Fibroblast of villous mesenchyme (primary cell): ENCODE measurements at regions not wholly inside any gene's neighbourhood (a gene's known extent, or its start where the extent isn't known, plus 50 kb on each side); places are given as distances from the start of the nearest gene placed in this dataset.

Experiments
- DNase-seq: peaks from one replicate; pipeline ENCODE4 v3.0.0-alpha.2; 2010; ENCODE audit warnings: low read depth
- H3K4me3 ChIP-seq: 2 replicates; pipeline ENCODE4 v1.5.1; 2011; ENCODE audit warnings: low read depth, mild to moderate bottlenecking, low read length
- TF ChIP-seq, protein P1 (sequence below): IDR thresholded peaks from 2 replicates; pipeline ENCODE4 v1.5.1; 2012; ENCODE audit warnings: low read depth, mild to moderate bottlenecking, low read length; ENCODE audit not compliant: insufficient read depth

DNA sequence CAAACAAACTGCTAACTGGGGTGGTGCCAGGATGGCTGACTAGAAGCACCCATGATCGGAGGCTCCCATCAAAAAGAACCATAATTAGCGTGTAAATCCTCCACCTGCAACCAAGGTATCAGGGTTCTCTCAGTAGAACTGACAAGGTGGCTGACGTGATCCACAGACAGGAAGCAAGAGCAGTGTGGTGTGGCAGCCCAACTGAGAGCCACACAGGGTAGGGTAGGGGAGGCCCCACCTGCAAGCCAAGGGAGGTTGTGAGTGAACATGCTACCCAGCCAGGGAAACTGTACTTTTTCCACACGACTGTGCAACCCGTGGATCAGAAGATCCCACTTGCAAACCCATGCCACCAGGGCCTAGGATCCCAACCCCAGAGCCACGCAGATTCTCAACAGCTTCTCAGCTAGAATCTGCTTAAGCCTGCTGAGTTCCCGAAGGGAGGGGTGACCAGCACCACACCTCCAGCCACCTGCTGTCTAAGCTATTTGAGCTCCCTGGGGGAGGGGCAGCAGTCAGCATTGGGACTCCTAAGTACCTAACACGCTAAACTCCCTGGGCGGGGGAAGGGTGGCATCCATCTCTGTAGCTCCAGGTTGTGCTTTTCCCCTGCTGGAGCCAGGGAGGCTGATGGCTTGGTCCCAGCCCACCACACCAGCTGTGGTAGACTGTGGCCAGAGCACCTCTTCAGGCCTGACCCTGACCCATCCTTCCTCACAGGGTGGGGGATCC lies 425.1 kb downstream of the GPM6A start:
- no peak for DNase-seq
- TF ChIP-seq, protein P1, sequence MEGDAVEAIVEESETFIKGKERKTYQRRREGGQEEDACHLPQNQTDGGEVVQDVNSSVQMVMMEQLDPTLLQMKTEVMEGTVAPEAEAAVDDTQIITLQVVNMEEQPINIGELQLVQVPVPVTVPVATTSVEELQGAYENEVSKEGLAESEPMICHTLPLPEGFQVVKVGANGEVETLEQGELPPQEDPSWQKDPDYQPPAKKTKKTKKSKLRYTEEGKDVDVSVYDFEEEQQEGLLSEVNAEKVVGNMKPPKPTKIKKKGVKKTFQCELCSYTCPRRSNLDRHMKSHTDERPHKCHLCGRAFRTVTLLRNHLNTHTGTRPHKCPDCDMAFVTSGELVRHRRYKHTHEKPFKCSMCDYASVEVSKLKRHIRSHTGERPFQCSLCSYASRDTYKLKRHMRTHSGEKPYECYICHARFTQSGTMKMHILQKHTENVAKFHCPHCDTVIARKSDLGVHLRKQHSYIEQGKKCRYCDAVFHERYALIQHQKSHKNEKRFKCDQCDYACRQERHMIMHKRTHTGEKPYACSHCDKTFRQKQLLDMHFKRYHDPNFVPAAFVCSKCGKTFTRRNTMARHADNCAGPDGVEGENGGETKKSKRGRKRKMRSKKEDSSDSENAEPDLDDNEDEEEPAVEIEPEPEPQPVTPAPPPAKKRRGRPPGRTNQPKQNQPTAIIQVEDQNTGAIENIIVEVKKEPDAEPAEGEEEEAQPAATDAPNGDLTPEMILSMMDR = no peak
- no peak overlapping the region for H3K4me3 ChIP-seq

DNA sequence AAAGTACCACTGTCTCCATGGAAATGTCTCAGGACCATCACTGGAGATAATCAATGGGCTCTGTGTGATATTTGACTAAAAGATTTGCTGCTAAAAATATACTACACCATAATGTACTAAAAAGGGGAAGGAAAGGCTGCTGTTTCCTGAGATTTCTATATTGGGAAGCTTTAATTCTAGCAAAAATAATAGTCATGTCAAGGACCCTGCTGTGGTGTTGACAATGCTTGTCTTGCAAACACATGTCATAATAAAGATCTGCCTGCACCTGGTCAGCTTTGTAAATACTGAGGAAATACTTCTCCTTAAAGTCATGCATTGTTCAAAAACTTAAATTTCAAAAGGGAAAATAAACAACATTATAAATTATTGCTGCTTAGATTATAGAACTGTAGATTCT lies 417.9 kb downstream of the GPM6A start:
- DNase-seq = no peak
- TF ChIP-seq, protein P1 = no peak
- no peak overlapping the region for H3K4me3 ChIP-seq

DNA sequence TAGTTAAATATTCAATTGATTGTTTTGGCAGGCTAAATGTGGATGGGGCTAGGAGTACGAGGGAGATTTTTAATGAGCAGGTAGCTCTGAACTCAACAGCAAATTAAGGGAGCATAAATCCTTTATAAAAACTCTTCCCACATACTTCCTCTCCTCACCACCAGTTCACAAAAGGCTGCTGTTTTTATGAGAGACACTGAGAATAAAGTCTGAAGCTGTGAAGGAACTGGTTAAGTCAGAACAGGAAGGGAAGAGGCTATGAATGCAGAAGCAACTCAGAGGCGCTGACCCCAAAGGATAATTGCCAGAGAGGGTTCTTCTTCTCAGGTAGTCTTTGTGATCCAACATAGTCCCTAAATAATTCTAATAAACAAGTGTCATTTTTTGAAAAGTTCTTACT lies 406.1 kb downstream of the GPM6A start:
- no peak overlapping the region for H3K4me3 ChIP-seq
- TF ChIP-seq, protein P1 = no peak
- no peak for DNase-seq

DNA sequence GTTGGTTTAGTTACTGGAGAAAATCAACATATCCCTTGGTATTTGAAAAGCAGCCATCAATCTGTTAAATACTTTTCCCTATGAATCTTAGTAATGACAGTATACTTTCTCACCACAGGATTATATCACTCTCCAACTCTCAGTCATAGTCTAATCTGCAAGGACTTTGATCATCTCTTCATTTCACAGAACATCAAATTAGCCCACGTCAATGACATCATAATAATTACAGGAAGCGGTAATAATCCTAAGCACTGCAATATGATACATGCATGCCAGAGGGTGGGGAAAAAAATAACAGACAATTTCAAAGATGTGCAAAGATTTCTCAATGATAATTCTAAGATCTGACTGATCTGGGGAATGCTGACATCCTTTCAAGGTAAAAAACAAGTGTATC lies 404.1 kb downstream of the GPM6A start:
- DNase-seq = no peak
- H3K4me3 ChIP-seq = no peak overlapping the region
- TF ChIP-seq, protein P1 = no peak

DNA sequence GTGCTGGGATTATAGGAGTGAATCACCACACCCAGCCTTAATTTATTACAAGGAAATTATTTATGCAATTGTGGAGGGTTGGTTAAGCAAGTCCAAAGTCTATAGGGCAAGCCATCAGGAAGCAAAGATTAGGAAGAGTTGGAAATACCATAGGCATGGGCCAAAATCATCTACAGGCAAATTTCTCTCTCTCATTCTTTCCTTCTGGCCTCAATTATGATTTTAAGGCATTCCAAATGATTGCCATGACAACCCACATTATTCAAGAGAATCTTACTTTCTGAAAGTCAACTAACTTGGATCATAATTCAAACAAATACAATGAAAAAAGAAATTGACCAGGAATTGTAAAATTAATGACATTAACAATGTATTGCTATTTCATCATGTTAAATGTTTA lies 400.8 kb downstream of the GPM6A start:
- DNase-seq = no peak

DNA sequence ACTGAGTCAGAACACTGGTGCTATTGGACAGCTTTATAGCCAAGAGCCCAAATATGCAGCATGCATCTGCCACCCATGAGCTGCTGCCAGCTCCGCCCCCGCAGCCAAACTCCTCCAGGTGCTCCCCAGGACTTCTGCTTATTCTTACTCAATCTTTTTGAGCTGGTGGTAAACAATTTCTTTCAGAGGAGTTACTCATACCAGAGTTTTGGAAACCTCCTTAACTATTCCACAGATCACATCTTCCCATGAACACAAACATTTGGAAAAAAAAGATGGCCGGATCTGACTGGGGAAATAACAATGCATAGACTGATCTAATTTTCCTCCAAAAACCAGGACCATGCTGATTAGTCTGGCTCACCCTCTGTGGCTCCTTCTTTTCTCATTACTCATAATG lies 399.9 kb downstream of the GPM6A start:
- DNase-seq = peak; percentile 53
- no peak overlapping the region for H3K4me3 ChIP-seq
- TF ChIP-seq, protein P1 = no peak

More for the DNA sequence above, 400.8 kb downstream of the GPM6A start:
- TF ChIP-seq, protein P1 = no peak
- no peak overlapping the region for H3K4me3 ChIP-seq

DNA sequence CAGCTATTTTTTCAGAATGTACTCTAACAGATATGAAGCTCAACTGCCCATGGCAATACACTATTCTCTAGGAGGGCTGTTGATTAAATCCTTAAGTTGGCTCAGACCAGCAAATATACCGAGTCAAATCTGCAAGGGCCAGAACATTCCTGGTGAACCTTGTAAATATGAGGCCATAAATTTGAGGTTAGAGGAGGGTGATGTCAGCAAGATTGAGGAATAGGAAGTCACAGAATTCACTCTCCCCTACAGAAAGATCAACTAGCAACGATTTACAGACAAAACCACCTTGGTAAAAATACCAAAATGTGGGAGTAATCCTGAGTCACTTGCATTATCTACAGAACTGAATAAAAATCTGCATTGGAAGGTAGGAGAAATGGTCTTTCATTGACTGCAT lies 399.3 kb downstream of the GPM6A start:
- TF ChIP-seq, protein P1 = no peak
- peak; percentile 57 for DNase-seq
- H3K4me3 ChIP-seq = no peak overlapping the region
